Lower lobe of right lung (tissue), 2 donors: ENCODE measurements at regions not wholly inside any gene's neighbourhood (a gene's known extent, or its start where the extent isn't known, plus 50 kb on each side); places are given as distances from the start of the nearest gene placed in this dataset.

Experiments
- ATAC-seq, 2 donors: fragments of 200-7000 bp; cut with Tn5 transposase; one replicate each; pipeline ENCODE4 v1.9.1; 2020 to 2022; ENCODE audit warnings: mild to moderate bottlenecking in 2 of 2, moderate library complexity in 2 of 2
- DNase-seq: peaks from one replicate; pipeline ENCODE4 v3.0.0-alpha.2; 2020
- H3K27ac ChIP-seq: fragments of 200-600 bp; one replicate; pipeline ENCODE4 v1.8.0; 2022
- H3K27me3 ChIP-seq: fragments of 200-600 bp; one replicate; pipeline ENCODE4 v1.8.0; 2022; ENCODE audit warnings: low read depth
- H3K36me3 ChIP-seq: fragments of 200-600 bp; one replicate; pipeline ENCODE4 v1.8.0; 2022; ENCODE audit warnings: mild to moderate bottlenecking
- H3K4me1 ChIP-seq: fragments of 200-600 bp; one replicate; pipeline ENCODE4 v1.8.0; 2022
- H3K4me3 ChIP-seq: fragments of 200-600 bp; one replicate; pipeline ENCODE4 v1.8.0; 2022; ENCODE audit warnings: mild to moderate bottlenecking
- H3K9me3 ChIP-seq: fragments of 200-600 bp; one replicate; pipeline ENCODE4 v1.8.0; 2022
- intact Hi-C: fragments of 100-400 bp; cut with DNase I; formaldehyde crosslinking; loops from one replicate; pipeline ENCODE4 v1.11.0; 2022
- TF ChIP-seq, protein P1 (sequence below): fragments of 200-600 bp; IDR thresholded peaks from one replicate; pipeline ENCODE4 v1.8.0; 2022; ENCODE audit warnings: antibody characterized with exemption, mild to moderate bottlenecking
- donor health status: DM: no; HTN: yes; CAD: no; lungs with severe emphysema.

DNA sequence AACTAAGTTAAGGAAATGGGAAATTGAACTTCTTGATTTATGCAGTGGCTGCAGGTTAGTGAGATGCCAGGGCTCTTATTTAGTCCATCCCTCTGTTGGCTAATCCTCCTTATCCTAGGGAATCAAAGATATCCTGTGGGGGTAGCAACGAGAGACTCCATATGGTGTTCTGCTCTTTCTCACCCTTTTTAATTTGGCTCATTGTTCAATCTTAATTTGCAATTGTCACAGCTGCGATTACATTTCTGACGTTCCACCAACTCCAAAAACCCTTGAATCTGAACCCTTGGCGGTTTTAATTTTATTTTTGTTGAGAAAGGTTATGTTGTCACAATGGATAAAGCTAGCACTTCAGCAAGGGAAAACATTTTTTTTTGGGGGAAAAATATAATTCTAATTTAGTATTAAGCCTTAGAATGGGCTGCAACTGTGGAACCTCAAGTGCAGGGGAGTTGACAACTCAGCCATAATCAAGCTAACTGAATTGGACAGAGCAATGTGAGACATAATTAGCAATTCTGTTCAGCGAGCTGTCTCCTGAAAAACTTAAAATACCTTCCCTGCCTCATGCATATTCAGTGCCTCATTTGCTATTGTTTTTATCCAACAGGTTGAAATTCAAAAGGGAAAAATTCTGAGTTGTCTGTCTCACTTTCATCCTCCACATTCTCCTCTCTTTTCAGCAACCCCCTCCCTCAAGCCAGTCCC, 91.3 kb downstream of the MAT2B start:
- TF ChIP-seq, protein P1, sequence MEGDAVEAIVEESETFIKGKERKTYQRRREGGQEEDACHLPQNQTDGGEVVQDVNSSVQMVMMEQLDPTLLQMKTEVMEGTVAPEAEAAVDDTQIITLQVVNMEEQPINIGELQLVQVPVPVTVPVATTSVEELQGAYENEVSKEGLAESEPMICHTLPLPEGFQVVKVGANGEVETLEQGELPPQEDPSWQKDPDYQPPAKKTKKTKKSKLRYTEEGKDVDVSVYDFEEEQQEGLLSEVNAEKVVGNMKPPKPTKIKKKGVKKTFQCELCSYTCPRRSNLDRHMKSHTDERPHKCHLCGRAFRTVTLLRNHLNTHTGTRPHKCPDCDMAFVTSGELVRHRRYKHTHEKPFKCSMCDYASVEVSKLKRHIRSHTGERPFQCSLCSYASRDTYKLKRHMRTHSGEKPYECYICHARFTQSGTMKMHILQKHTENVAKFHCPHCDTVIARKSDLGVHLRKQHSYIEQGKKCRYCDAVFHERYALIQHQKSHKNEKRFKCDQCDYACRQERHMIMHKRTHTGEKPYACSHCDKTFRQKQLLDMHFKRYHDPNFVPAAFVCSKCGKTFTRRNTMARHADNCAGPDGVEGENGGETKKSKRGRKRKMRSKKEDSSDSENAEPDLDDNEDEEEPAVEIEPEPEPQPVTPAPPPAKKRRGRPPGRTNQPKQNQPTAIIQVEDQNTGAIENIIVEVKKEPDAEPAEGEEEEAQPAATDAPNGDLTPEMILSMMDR: no peak
- H3K9me3 ChIP-seq: no peaks in the 10 kb centered on the region
- ATAC-seq (no peak), DNase-seq (no peak)
- H3K4me3 ChIP-seq: no peak overlapping the region
- no peaks in the 10 kb centered on the region for H3K36me3 ChIP-seq
- intact Hi-C loops: no loop called here
- H3K27me3 ChIP-seq: no peaks in the 10 kb centered on the region
- no peak overlapping the region for H3K27ac ChIP-seq
- H3K4me1 ChIP-seq: no peaks in the 10 kb centered on the region

DNA sequence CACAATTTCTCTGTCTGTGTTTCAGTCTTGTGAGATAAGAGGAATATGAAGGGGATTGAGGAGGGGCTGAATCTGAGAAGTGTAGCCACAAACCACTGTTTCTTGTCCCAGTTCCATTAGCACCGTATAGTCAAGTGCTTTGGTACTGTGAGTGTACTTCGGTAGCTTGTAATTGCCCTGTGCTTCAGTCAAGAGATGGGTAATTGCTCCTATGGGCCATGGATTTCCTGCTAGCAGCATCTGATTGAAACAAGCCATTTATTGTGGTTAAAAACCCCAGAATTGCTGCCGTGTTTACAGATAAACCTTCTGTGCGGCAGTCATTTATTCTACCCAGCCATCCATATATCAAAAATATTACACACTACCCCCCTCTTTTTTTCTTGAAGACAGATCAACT, 98.6 kb downstream of the MAT2B start:
- H3K36me3 ChIP-seq: no peaks in the 10 kb centered on the region
- no peak overlapping the region for H3K4me3 ChIP-seq
- TF ChIP-seq, protein P1: no peak
- intact Hi-C loops: no loop called here
- no peaks in the 10 kb centered on the region for H3K27me3 ChIP-seq
- H3K4me1 ChIP-seq: no peaks in the 10 kb centered on the region
- no peak overlapping the region for H3K27ac ChIP-seq
- no peaks in the 10 kb centered on the region for H3K9me3 ChIP-seq
- DNase-seq: no peak
- ATAC-seq: no peak

DNA sequence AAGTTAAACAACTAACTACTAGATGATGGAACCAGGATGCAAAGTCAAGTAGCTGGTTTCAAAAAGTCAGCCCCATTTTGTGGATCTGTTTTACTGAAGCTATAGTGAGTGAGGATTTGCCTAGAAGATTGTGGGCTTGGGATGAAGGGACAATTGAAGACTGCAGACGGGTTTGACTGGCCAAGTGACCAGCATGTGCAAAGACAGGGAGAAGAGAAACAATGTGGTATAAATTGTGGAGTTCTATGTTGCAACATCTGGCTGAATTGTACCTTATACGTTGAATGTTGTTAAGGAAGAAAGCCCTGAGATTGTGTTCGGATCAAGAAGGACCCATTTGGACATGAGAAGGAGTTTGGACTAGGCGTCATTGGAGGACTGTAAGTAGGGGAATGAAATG, 101.8 kb downstream of the MAT2B start:
- TF ChIP-seq, protein P1: no peak
- H3K4me3 ChIP-seq: no peak overlapping the region
- ATAC-seq: no peak
- H3K9me3 ChIP-seq: no peaks in the 10 kb centered on the region
- H3K27ac ChIP-seq: no peak overlapping the region
- H3K36me3 ChIP-seq: no peaks in the 10 kb centered on the region
- no peaks in the 10 kb centered on the region for H3K4me1 ChIP-seq
- no peak for DNase-seq
- H3K27me3 ChIP-seq: no peaks in the 10 kb centered on the region
- intact Hi-C loops: no loop called here

DNA sequence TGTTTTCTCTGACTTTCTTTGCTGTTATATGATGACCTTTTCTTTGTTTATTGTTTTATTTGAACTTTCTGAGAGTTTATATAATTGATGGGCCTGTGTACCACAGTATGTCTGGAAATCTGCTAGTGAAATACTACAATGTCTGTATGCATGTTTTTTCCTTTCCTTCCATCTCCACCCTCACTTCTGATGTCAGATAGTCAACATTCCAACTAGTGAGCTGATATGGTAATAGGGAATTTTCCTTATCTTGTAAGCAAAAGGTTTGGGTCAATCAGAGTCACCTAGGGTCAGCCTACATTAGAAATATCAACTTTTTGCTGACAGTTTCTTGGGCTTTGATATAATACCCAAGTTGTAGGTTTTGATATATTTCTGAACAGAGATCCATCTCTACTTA, 103.2 kb downstream of the MAT2B start:
- ATAC-seq (no peak), DNase-seq (no peak)
- Histone ChIP-seq H3K4me1 (no peaks in the 10 kb centered on the region), H3K4me3 (no peak overlapping the region), H3K27ac (no peak overlapping the region), H3K9me3 (no peaks in the 10 kb centered on the region), H3K27me3 (no peaks in the 10 kb centered on the region), H3K36me3 (no peaks in the 10 kb centered on the region)
- TF ChIP-seq, protein P1: no peak
- intact Hi-C loops: no loop called here

DNA sequence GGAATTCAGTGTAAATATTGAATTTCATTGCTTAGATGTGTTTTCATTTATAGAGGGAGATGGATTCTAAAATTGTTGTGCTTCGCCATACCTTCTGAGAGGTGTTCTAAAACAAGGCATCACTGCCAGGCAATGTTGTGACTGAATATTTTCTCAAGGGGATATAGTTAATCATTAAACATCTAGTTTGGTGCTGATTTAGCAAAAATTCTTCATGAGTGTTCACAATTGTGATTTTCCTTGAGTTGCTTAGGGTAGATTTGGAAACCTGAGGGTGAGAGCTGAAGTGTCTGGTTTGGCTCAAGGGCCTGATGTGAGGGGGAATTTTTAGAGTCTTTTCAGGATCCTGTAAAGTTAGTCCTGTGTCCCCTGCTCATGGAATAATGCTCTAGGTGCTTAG, 104.5 kb downstream of the MAT2B start:
- intact Hi-C loops: no loop called here
- DNase-seq: no peak
- Histone ChIP-seq H3K4me3 (no peak overlapping the region), H3K36me3 (no peaks in the 10 kb centered on the region), H3K4me1 (no peaks in the 10 kb centered on the region), H3K27ac (no peak overlapping the region), H3K9me3 (no peaks in the 10 kb centered on the region), H3K27me3 (no peaks in the 10 kb centered on the region)
- TF ChIP-seq, protein P1: no peak
- ATAC-seq: no peak
